ENCODE measurements at regions not wholly inside any gene's neighbourhood (a gene's known extent, or its start where the extent isn't known, plus 50 kb on each side); places are given as distances from the start of the nearest gene placed in this dataset.

GRCh38 chr15:93846148-93846547 lies 385.2 kb upstream of the MCTP2 start:
- Histone ChIP-seq H4K20me1 (ENCODE audit: insufficient read depth) (no peaks in the 10 kb centered on the region), H3K27ac (ENCODE audit: low read depth in 2 of 2, low read length in 1 of 2) (no peak overlapping the region), H2AFZ (ENCODE audit: low read depth) (no peak overlapping the region), H3K9ac (no peak overlapping the region), H3K4me3 (ENCODE audit: low read depth in 2 of 2, low read length in 1 of 2) (no peak overlapping the region), H3K4me2 (no peak overlapping the region), H3K4me1 (ENCODE audit: control insufficient read depth in 1 of 2, insufficient read depth in 2 of 2, low read depth in 1 of 2, low read length in 1 of 2) (peaks cover 0 to 3% of the 10 kb centered on the region in 2 experiments; a peak in 1 of 4 replicates), H3F3A (replicated peaks; ENCODE audit: insufficient read depth) (no peaks in the 10 kb centered on the region), H3K36me3 (replicated peaks in 1 of 2; ENCODE audit: control insufficient read depth in 1 of 2, insufficient read depth in 2 of 2, low read length in 1 of 2) (no peaks in the 10 kb centered on the region), H3K9me3 (no peaks in the 10 kb centered on the region), H3K79me2 (ENCODE audit: insufficient read depth) (no peaks in the 10 kb centered on the region), H3K9me2 (no peaks in the 10 kb centered on the region), H3K27me3 (ENCODE audit: insufficient read depth) (no peaks in the 10 kb centered on the region)
- WGBS (ENCODE audit: low lambda C conversion rate): 59% methylated on average over 8 of the region's 9 CpGs
- TF ChIP-seq PBX3 (IDR thresholded peaks at IDR 0.05) (no peak), POLR2AphosphoS5 (IDR thresholded peaks at IDR 0.05; ENCODE audit: low read depth, low read length) (no peak), SMC3 (IDR thresholded peaks at IDR 0.05; ENCODE audit: low read depth, low read length) (no peak), REST (IDR thresholded peaks at IDR 0.05; ENCODE audit: low read depth, low read length) (no peak), TCF12 (IDR thresholded peaks at IDR 0.05) (no peak), FOSL2 (IDR thresholded peaks at IDR 0.05; ENCODE audit: borderline replicate concordance, low read depth) (no peak)
- no peak for DNase-seq
- CTCF ChIA-PET: no interaction called here
- POLR2A ChIA-PET: no interaction called here

GRCh38 chr15:93837450-93837849 lies 393.9 kb upstream of the MCTP2 start:
- ChIA-PET CTCF (interaction anchor here (1.2 kb wide), 1 partner anchor 21 kb away, joined by 5 read pairs; no protein-coding TSS in a partner anchor), POLR2A (no interaction called here)
- H2AFZ ChIP-seq (ENCODE audit: low read depth): no peak overlapping the region
- WGBS (ENCODE audit: low lambda C conversion rate): 27% methylated on average over 3 of the region's 3 CpGs
- no peaks in the 10 kb centered on the region; a peak in 2 of 4 replicates for H3K4me1 ChIP-seq (ENCODE audit: control insufficient read depth in 1 of 2, insufficient read depth in 2 of 2, low read depth in 1 of 2, low read length in 1 of 2)
- H3K9me2 ChIP-seq: no peaks in the 10 kb centered on the region
- no peak overlapping the region for H3K27ac ChIP-seq (ENCODE audit: low read depth in 2 of 2, low read length in 1 of 2)
- TF ChIP-seq TCF12 (IDR thresholded peaks at IDR 0.05): no peak
- no peak for TF ChIP-seq RCOR1 (IDR thresholded peaks at IDR 0.05; ENCODE audit: low read length)
- TF ChIP-seq MAX (IDR thresholded peaks at IDR 0.05; ENCODE audit: low read depth): no peak
- no peak for TF ChIP-seq MXI1 (IDR thresholded peaks at IDR 0.05; ENCODE audit: low read depth, low read length)
- no peak for TF ChIP-seq JUND (IDR thresholded peaks at IDR 0.05)
- DNase-seq: no peak
- H3K27me3 ChIP-seq (ENCODE audit: insufficient read depth): no peaks in the 10 kb centered on the region
- H3K79me2 ChIP-seq (ENCODE audit: insufficient read depth): no peaks in the 10 kb centered on the region
- H3F3A ChIP-seq (replicated peaks; ENCODE audit: insufficient read depth): no peaks in the 10 kb centered on the region
- no peaks in the 10 kb centered on the region for H4K20me1 ChIP-seq (ENCODE audit: insufficient read depth)
- H3K4me2 ChIP-seq: no peak overlapping the region
- H3K9ac ChIP-seq: no peak overlapping the region
- no peaks in the 10 kb centered on the region for H3K9me3 ChIP-seq
- H3K36me3 ChIP-seq (replicated peaks in 1 of 2; ENCODE audit: control insufficient read depth in 1 of 2, insufficient read depth in 2 of 2, low read length in 1 of 2): no peaks in the 10 kb centered on the region
- H3K4me3 ChIP-seq (ENCODE audit: low read depth in 2 of 2, low read length in 1 of 2): no peak overlapping the region

Data from SK-N-SH (cell line).